Endothelial cell of umbilical vein (primary cell): ENCODE measurements at regions not wholly inside any gene's neighbourhood (a gene's known extent, or its start where the extent isn't known, plus 50 kb on each side); places are given as distances from the start of the nearest gene placed in this dataset.

Experiments
- BruUV-seq: library from RNA; stranded (reverse); fragments of 400-500 nt; replicated peaks from 2 replicates; lab custom pipeline; 2021; lab: Mats Ljungman, UMichigan
- CTCF ChIA-PET: fragments of 300-600, 350-600 bp; sonication (Branson Sonifier 250); formaldehyde crosslinking; loops from one replicate; lab custom pipeline; 2021; ENCODE audit warnings: antibody characterized with exemption, inconsistent platforms; lab: Charles Lee
- POLR2A ChIA-PET: fragments of 300-600, 350-600 bp; sonication (Branson Sonifier 250); formaldehyde crosslinking; loops from one replicate; lab custom pipeline; 2021; ENCODE audit warnings: antibody characterized with exemption, inconsistent platforms; lab: Charles Lee
- DNase-seq: peaks from one replicate; pipeline ENCODE4 v3.0.0-alpha.2; 2011; ENCODE audit warnings: low read depth, low spot score
- FAIRE-seq: peaks from 2 replicates; lab custom pipeline; 2011; peaks lifted over from hg19 to GRCh38; lab: Jason Lieb, UNC
- H2AFZ ChIP-seq: 2 replicates; pipeline ENCODE4 v1.6.0; 2012; ENCODE audit warnings: low read depth, low read length, control low read depth, inconsistent platforms
- H3K27ac ChIP-seq: 2 replicates; pipeline ENCODE4 v1.5.1; 2011; ENCODE audit warnings: low read depth, mild to moderate bottlenecking, control low read depth, low read length, moderate library complexity; ENCODE audit not compliant: insufficient read depth
- H3K27me3 ChIP-seq, 2 experiments: 2 replicates each; pipeline versions ENCODE4 v1.6.0 to v1.6.1; 2011; ENCODE audit warnings: low read length in 2 of 2, mixed read lengths in 1 of 2; ENCODE audit not compliant: control insufficient read depth in 2 of 2, insufficient read depth in 2 of 2
- H3K36me3 ChIP-seq, 2 experiments: 2 replicates in 1 of 2; 3 replicates in 1 of 2; pipeline ENCODE4 v1.5.1; 2011; ENCODE audit warnings: low read length in 2 of 2, mild to moderate bottlenecking in 1 of 2, moderate library complexity in 1 of 2; ENCODE audit not compliant: control insufficient read depth in 2 of 2, insufficient read depth in 2 of 2; ENCODE audit errors: extremely low read depth in 1 of 2
- H3K4me1 ChIP-seq: 3 replicates; pipeline ENCODE4 v1.5.1; 2011; ENCODE audit warnings: mild to moderate bottlenecking, low read length; ENCODE audit not compliant: control insufficient read depth, insufficient read depth; ENCODE audit errors: extremely low read depth
- H3K4me2 ChIP-seq: 2 replicates; pipeline ENCODE4 v1.6.1; 2011; ENCODE audit warnings: low read length, control low read depth, mixed read lengths; ENCODE audit not compliant: insufficient read depth
- H3K4me3 ChIP-seq, 3 experiments: fragments of 200-600 bp in 1 of 3; sonication (generic), shearing (Covaris generic) in 1 of 3; replicated peaks in 1 of 3; 2 replicates each; pipeline ENCODE4 v1.5.1; 2011 to 2016; ENCODE audit warnings: control low read depth in 3 of 3, low read length in 3 of 3, mild to moderate bottlenecking in 2 of 3, inconsistent platforms in 1 of 3, low read depth in 1 of 3, moderate library complexity in 1 of 3; ENCODE audit not compliant: insufficient read depth in 1 of 3
- H3K79me2 ChIP-seq: 2 replicates; pipeline ENCODE4 v1.6.0; 2012; ENCODE audit warnings: low read length, inconsistent platforms; ENCODE audit not compliant: control insufficient read depth, insufficient read depth
- H3K9ac ChIP-seq: replicated peaks from 2 replicates; pipeline ENCODE3; 2011; ENCODE audit warnings: low read length, control low read depth; ENCODE audit not compliant: insufficient read depth; ENCODE audit errors: extremely low read depth
- H3K9me1 ChIP-seq: replicated peaks from 3 replicates; pipeline ENCODE4 v1.6.0; 2011; ENCODE audit warnings: mild to moderate bottlenecking, low read length; ENCODE audit not compliant: control insufficient read depth, insufficient read depth; ENCODE audit errors: extremely low read depth
- H3K9me3 ChIP-seq: replicated peaks from 2 replicates; pipeline ENCODE4 v1.5.1; 2012; ENCODE audit warnings: low read length, inconsistent platforms; ENCODE audit not compliant: control insufficient read depth, insufficient read depth
- H4K20me1 ChIP-seq: replicated peaks from 2 replicates; pipeline ENCODE3; 2011; ENCODE audit warnings: mild to moderate bottlenecking, low read length; ENCODE audit not compliant: control insufficient read depth, insufficient read depth; ENCODE audit errors: extremely low read depth
- CTCF ChIP-seq, 2 donors: IDR thresholded peaks; 1 replicate in 1 of 2; 2 replicates in 1 of 2; pipeline ENCODE4 v1.5.1; 2011; ENCODE audit warnings: low read length in 2 of 2, mild to moderate bottlenecking in 2 of 2, moderate library complexity in 2 of 2, control low read depth in 1 of 2, inconsistent platforms in 1 of 2, low read depth in 1 of 2; ENCODE audit not compliant: insufficient read depth in 1 of 2; ENCODE audit errors: extremely low read depth in 1 of 2
- EZH2 ChIP-seq: IDR thresholded peaks from 2 replicates; pipeline ENCODE4 v1.6.1; 2012; ENCODE audit warnings: borderline replicate concordance, low read depth, mild to moderate bottlenecking, moderate library complexity, low read length, inconsistent platforms; ENCODE audit not compliant: severe bottlenecking
- FOS ChIP-seq: IDR thresholded peaks from 2 replicates; pipeline ENCODE4 v1.6.1; 2011; ENCODE audit warnings: mild to moderate bottlenecking, low read length, moderate library complexity, borderline replicate concordance; ENCODE audit not compliant: insufficient read depth
- GATA2 ChIP-seq: IDR thresholded peaks from 2 replicates; pipeline ENCODE4 v1.7.0; 2011; ENCODE audit warnings: low read depth, mild to moderate bottlenecking, moderate library complexity, mixed read lengths, low read length; ENCODE audit not compliant: insufficient read length, insufficient read depth
- JUN ChIP-seq: IDR thresholded peaks from 2 replicates; pipeline ENCODE4 v1.6.1; 2011; ENCODE audit warnings: borderline replicate concordance, low read depth; ENCODE audit not compliant: insufficient read length, insufficient read depth
- MYC ChIP-seq: IDR thresholded peaks from one replicate; pipeline ENCODE4 v1.6.1; 2011; ENCODE audit warnings: mild to moderate bottlenecking, low read depth, low read length
- POLR2A ChIP-seq: IDR thresholded peaks from 2 replicates; pipeline ENCODE4 v1.6.1; 2012; ENCODE audit warnings: low read depth, mild to moderate bottlenecking, control low read depth, low read length
- POLR2AphosphoS5 ChIP-seq: IDR thresholded peaks from 2 replicates; pipeline ENCODE4 v1.6.1; 2012; ENCODE audit warnings: low read depth, mild to moderate bottlenecking, control low read depth, low read length, moderate library complexity; ENCODE audit not compliant: insufficient read depth
- dilution Hi-C: fragments of 300-500 bp; cut with MboI; formaldehyde crosslinking; loops from one replicate; pipeline ENCODE4 v1.15.0; 2019; ENCODE audit warnings: low sequenced_read_pairs; ENCODE audit not compliant: extremely low pct_ligation_motif_present
- intact Hi-C: fragments of 100-400 bp; cut with micrococcal nuclease; formaldehyde crosslinking; loops from one replicate; pipeline ENCODE4 v1.10.0; 2022
- TF ChIP-seq, protein P1 (sequence below): IDR thresholded peaks from 2 replicates; pipeline ENCODE4 v1.6.1; 2011; ENCODE audit not compliant: insufficient read depth, insufficient read length

GRCh38 chr14:53567236-53567780 lies 389.3 kb downstream of the BMP4 start:
- TF ChIP-seq, protein P1, sequence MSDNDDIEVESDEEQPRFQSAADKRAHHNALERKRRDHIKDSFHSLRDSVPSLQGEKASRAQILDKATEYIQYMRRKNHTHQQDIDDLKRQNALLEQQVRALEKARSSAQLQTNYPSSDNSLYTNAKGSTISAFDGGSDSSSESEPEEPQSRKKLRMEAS, result no peak
- TF ChIP-seq POLR2AphosphoS5, result no peak
- TF ChIP-seq FOS, result no peak
- no peak for TF ChIP-seq GATA2
- TF ChIP-seq CTCF (IDR thresholded peaks at IDR 0.05; ENCODE audit: extremely low read depth in 1 of 2, insufficient read depth in 1 of 2, low read depth in 1 of 2, low read length in 2 of 2), result no peak
- TF ChIP-seq EZH2, result no peak
- no peak for TF ChIP-seq POLR2A
- no peak for TF ChIP-seq JUN
- TF ChIP-seq MYC, result no peak
- Histone ChIP-seq H3K4me2 (no peak overlapping the region), H3K4me3 (no peak overlapping the region), H3K9me1 (no peaks in the 10 kb centered on the region), H3K36me3 (no peaks in the 10 kb centered on the region), H4K20me1 (no peaks in the 10 kb centered on the region), H3K4me1 (no peaks in the 10 kb centered on the region), H3K79me2 (no peaks in the 10 kb centered on the region), H3K27me3 (peaks cover 0 to 2% of the 10 kb centered on the region in 2 experiments), H3K9ac (no peak overlapping the region), H3K27ac (no peak overlapping the region), H2AFZ (no peak overlapping the region), H3K9me3 (no peaks in the 10 kb centered on the region)
- no TSS peak for BruUV-seq
- DNase-seq (no peak), FAIRE-seq (no peak)
- ChIA-PET CTCF (no interaction called here), POLR2A (no interaction called here)
- intact Hi-C loops (no loop called here), dilution Hi-C loops (no loop called here)
